ENCODE measurements at regions not wholly inside any gene's neighbourhood (a gene's known extent, or its start where the extent isn't known, plus 50 kb on each side); places are given as distances from the start of the nearest gene placed in this dataset.

GRCh38 chr16:17861981-17862479 is 391.3 kb upstream of the XYLT1 start:
- no peak for TF ChIP-seq CTCF (IDR thresholded peaks at IDR 0.05; ENCODE audit: low read depth, low read length)
- DNase-seq (ENCODE audit: low read depth in 1 of 2, low spot score in 1 of 2), result no peak
- no peak overlapping the region for H3K4me3 ChIP-seq
- H3K36me3 ChIP-seq, result no peaks in the 10 kb centered on the region
- H3K27me3 ChIP-seq, result no peaks in the 10 kb centered on the region
- no peaks in the 10 kb centered on the region for H3K4me1 ChIP-seq (ENCODE audit: low read depth)
- H3K27ac ChIP-seq, result no peak overlapping the region
- no peaks in the 10 kb centered on the region for H3K9me3 ChIP-seq (ENCODE audit: low read depth)

GRCh38 chr16:17858061-17858460 is 387.3 kb upstream of the XYLT1 start:
- Histone ChIP-seq H3K27me3 (no peaks in the 10 kb centered on the region), H3K4me3 (no peak overlapping the region), H3K9me3 (ENCODE audit: low read depth) (no peaks in the 10 kb centered on the region), H3K4me1 (ENCODE audit: low read depth) (no peaks in the 10 kb centered on the region), H3K36me3 (no peaks in the 10 kb centered on the region), H3K27ac (no peak overlapping the region)
- no peak for TF ChIP-seq CTCF (IDR thresholded peaks at IDR 0.05; ENCODE audit: low read depth, low read length)
- no peak for DNase-seq (ENCODE audit: low read depth in 1 of 2, low spot score in 1 of 2)

GRCh38 chr16:17853958-17854357 is 383.2 kb upstream of the XYLT1 start:
- Histone ChIP-seq H3K27me3 (no peaks in the 10 kb centered on the region), H3K9me3 (ENCODE audit: low read depth) (no peaks in the 10 kb centered on the region), H3K4me1 (ENCODE audit: low read depth) (no peaks in the 10 kb centered on the region), H3K36me3 (no peaks in the 10 kb centered on the region), H3K27ac (no peak overlapping the region), H3K4me3 (no peak overlapping the region)
- TF ChIP-seq CTCF (IDR thresholded peaks at IDR 0.05; ENCODE audit: low read depth, low read length), result no peak
- no peak for DNase-seq (ENCODE audit: low read depth in 1 of 2, low spot score in 1 of 2)

- Histone ChIP-seq H3K4me1 (ENCODE audit: low read depth) (no peaks in the 10 kb centered on the region), H3K27me3 (no peaks in the 10 kb centered on the region), H3K9me3 (ENCODE audit: low read depth) (no peaks in the 10 kb centered on the region), H3K4me3 (no peak overlapping the region), H3K27ac (no peak overlapping the region), H3K36me3 (no peaks in the 10 kb centered on the region)
- no peak for TF ChIP-seq CTCF (IDR thresholded peaks at IDR 0.05; ENCODE audit: low read depth, low read length)
- DNase-seq (ENCODE audit: low read depth in 1 of 2, low spot score in 1 of 2), result no peak
Observed at GRCh38 chr16:17852977-17853702, 382.4 kb upstream of the XYLT1 start.

GRCh38 chr16:17850581-17851250 is 380.0 kb upstream of the XYLT1 start:
- TF ChIP-seq CTCF (IDR thresholded peaks at IDR 0.05; ENCODE audit: low read depth, low read length), result no peak

More at GRCh38 chr16:17850581-17851250, 380.0 kb upstream of the XYLT1 start:
- Histone ChIP-seq H3K9me3 (ENCODE audit: low read depth) (no peaks in the 10 kb centered on the region), H3K27ac (no peak overlapping the region), H3K27me3 (no peaks in the 10 kb centered on the region), H3K36me3 (no peaks in the 10 kb centered on the region), H3K4me3 (no peak overlapping the region), H3K4me1 (ENCODE audit: low read depth) (no peaks in the 10 kb centered on the region)
- DNase-seq (ENCODE audit: low read depth in 1 of 2, low spot score in 1 of 2), result no peak
